ENCODE measurements at regions not wholly inside any gene's neighbourhood (a gene's known extent, or its start where the extent isn't known, plus 50 kb on each side); places are given as distances from the start of the nearest gene placed in this dataset.

DNA sequence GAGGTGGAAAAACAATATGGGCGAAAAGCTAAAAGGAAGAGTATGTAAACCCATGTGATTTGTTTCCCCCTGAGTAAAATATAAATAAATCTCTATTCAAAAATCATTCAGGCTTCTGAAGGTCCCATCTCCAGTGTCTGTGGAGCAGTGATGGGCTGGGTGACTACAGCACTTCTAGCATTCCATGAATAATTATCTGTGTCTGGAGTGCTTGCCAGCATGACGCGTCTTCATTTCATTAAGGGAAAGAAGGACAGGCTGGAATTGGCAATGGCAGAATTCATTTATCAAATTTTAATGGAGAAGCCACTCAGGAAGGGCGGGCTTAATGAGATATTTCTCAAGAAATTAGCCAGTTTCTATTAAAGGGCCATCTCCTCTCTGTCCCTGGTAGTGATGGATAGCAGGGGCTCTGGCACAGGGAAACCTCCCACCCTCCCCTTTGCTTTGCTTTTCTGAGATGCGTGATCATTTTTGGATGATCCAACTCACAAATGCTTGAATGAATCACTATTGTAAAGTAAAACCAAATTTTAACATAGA lies 916.3 kb upstream of the SEL1L start:
- no TSS peak for BruUV-seq (replicated peaks)
- Histone ChIP-seq H3K9me3 (ENCODE audit: control insufficient read depth, insufficient read depth, low read depth, low read length) (no peaks in the 10 kb centered on the region), H3K4me1 (ENCODE audit: control insufficient read depth, insufficient read depth, low read length) (no peaks in the 10 kb centered on the region), H3K36me3 (ENCODE audit: control insufficient read depth, insufficient read depth, low read length) (no peaks in the 10 kb centered on the region), H3K27ac (ENCODE audit: low read length) (no peak overlapping the region), H3K27me3 (ENCODE audit: control insufficient read depth, insufficient read depth, low read length) (no peaks in the 10 kb centered on the region), H3K4me3 (ENCODE audit: low read depth in 2 of 2, low read length in 2 of 2) (no peak overlapping the region)
- in situ Hi-C loops (cut with HindIII; ENCODE audit: low pct_unique_long_range_greater_than_20kb, low sequenced_read_pairs), result no loop called here
- CTCF ChIA-PET, result no interaction called here
- TF ChIP-seq SIN3A (IDR thresholded peaks at IDR 0.05; ENCODE audit: borderline replicate concordance, insufficient read depth, low read depth, low read length) (no peak), TCF7L2 (IDR thresholded peaks at IDR 0.05; ENCODE audit: low read depth, low read length) (no peak), POLR2AphosphoS5 (IDR thresholded peaks at IDR 0.05; ENCODE audit: low read depth, low read length) (no peak)
- TF ChIP-seq, protein P1, sequence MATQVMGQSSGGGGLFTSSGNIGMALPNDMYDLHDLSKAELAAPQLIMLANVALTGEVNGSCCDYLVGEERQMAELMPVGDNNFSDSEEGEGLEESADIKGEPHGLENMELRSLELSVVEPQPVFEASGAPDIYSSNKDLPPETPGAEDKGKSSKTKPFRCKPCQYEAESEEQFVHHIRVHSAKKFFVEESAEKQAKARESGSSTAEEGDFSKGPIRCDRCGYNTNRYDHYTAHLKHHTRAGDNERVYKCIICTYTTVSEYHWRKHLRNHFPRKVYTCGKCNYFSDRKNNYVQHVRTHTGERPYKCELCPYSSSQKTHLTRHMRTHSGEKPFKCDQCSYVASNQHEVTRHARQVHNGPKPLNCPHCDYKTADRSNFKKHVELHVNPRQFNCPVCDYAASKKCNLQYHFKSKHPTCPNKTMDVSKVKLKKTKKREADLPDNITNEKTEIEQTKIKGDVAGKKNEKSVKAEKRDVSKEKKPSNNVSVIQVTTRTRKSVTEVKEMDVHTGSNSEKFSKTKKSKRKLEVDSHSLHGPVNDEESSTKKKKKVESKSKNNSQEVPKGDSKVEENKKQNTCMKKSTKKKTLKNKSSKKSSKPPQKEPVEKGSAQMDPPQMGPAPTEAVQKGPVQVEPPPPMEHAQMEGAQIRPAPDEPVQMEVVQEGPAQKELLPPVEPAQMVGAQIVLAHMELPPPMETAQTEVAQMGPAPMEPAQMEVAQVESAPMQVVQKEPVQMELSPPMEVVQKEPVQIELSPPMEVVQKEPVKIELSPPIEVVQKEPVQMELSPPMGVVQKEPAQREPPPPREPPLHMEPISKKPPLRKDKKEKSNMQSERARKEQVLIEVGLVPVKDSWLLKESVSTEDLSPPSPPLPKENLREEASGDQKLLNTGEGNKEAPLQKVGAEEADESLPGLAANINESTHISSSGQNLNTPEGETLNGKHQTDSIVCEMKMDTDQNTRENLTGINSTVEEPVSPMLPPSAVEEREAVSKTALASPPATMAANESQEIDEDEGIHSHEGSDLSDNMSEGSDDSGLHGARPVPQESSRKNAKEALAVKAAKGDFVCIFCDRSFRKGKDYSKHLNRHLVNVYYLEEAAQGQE (IDR thresholded peaks at IDR 0.05; ENCODE audit: insufficient read depth in 1 of 2, low read depth in 2 of 2, low read length in 1 of 2), result no peak
- TF ChIP-seq, protein P2, sequence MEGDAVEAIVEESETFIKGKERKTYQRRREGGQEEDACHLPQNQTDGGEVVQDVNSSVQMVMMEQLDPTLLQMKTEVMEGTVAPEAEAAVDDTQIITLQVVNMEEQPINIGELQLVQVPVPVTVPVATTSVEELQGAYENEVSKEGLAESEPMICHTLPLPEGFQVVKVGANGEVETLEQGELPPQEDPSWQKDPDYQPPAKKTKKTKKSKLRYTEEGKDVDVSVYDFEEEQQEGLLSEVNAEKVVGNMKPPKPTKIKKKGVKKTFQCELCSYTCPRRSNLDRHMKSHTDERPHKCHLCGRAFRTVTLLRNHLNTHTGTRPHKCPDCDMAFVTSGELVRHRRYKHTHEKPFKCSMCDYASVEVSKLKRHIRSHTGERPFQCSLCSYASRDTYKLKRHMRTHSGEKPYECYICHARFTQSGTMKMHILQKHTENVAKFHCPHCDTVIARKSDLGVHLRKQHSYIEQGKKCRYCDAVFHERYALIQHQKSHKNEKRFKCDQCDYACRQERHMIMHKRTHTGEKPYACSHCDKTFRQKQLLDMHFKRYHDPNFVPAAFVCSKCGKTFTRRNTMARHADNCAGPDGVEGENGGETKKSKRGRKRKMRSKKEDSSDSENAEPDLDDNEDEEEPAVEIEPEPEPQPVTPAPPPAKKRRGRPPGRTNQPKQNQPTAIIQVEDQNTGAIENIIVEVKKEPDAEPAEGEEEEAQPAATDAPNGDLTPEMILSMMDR (IDR thresholded peaks at IDR 0.05), result no peak
- ATAC-seq (no peak), DNase-seq (ENCODE audit: low read depth, low spot score) (no peak)
- POLR2A ChIA-PET, result no interaction called here
- intact Hi-C loops (cut with micrococcal nuclease; ENCODE audit: unreplicated experiment), result no loop called here

DNA sequence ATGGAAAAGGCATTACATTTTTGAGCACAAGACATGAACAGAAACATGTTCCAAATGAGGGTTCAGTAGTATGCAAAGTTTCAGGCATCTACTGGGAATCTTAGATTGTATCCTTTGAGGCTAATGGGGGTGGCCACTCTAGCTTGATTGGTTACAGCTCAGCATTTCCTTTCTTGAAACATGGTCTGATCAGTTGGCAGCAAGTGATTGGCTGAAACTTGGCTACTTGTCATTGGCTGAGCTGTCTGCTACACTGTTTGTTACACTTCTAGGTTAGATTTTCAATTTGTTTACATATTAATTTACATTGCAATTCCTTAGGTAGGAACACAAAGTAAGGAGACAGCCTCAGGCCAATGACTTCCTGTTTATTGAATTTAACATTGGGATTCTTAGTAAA lies 918.0 kb upstream of the SEL1L start:
- ATAC-seq (no peak), DNase-seq (ENCODE audit: low read depth, low spot score) (no peak)
- no peaks in the 10 kb centered on the region for H3K9me3 ChIP-seq (ENCODE audit: control insufficient read depth, insufficient read depth, low read depth, low read length)
- BruUV-seq (replicated peaks), result no TSS peak
- H3K4me3 ChIP-seq (ENCODE audit: low read depth in 2 of 2, low read length in 2 of 2), result no peak overlapping the region
- in situ Hi-C loops (cut with HindIII; ENCODE audit: low pct_unique_long_range_greater_than_20kb, low sequenced_read_pairs) (no loop called here), intact Hi-C loops (cut with micrococcal nuclease; ENCODE audit: unreplicated experiment) (no loop called here)
- H3K4me1 ChIP-seq (ENCODE audit: control insufficient read depth, insufficient read depth, low read length), result no peaks in the 10 kb centered on the region
- POLR2A ChIA-PET, result no interaction called here
- no peak for TF ChIP-seq POLR2AphosphoS5 (IDR thresholded peaks at IDR 0.05; ENCODE audit: low read depth, low read length)
- TF ChIP-seq, protein P2 (IDR thresholded peaks at IDR 0.05), result no peak
- TF ChIP-seq, protein P1 (IDR thresholded peaks at IDR 0.05; ENCODE audit: insufficient read depth in 1 of 2, low read depth in 2 of 2, low read length in 1 of 2), result no peak
- TF ChIP-seq TCF7L2 (IDR thresholded peaks at IDR 0.05; ENCODE audit: low read depth, low read length), result no peak
- TF ChIP-seq SIN3A (IDR thresholded peaks at IDR 0.05; ENCODE audit: borderline replicate concordance, insufficient read depth, low read depth, low read length), result no peak
- no peaks in the 10 kb centered on the region for H3K36me3 ChIP-seq (ENCODE audit: control insufficient read depth, insufficient read depth, low read length)
- no peaks in the 10 kb centered on the region for H3K27me3 ChIP-seq (ENCODE audit: control insufficient read depth, insufficient read depth, low read length)
- no peak overlapping the region for H3K27ac ChIP-seq (ENCODE audit: low read length)
- CTCF ChIA-PET, result no interaction called here
